ENCODE measurements at regions not wholly inside any gene's neighbourhood (a gene's known extent, or its start where the extent isn't known, plus 50 kb on each side); places are given as distances from the start of the nearest gene placed in this dataset.
"Not testable (repeated sequence)": the region's sequence is repeated elsewhere in the genome, so short reads cannot be mapped to it uniquely, and the experiment has no call there.

DNA sequence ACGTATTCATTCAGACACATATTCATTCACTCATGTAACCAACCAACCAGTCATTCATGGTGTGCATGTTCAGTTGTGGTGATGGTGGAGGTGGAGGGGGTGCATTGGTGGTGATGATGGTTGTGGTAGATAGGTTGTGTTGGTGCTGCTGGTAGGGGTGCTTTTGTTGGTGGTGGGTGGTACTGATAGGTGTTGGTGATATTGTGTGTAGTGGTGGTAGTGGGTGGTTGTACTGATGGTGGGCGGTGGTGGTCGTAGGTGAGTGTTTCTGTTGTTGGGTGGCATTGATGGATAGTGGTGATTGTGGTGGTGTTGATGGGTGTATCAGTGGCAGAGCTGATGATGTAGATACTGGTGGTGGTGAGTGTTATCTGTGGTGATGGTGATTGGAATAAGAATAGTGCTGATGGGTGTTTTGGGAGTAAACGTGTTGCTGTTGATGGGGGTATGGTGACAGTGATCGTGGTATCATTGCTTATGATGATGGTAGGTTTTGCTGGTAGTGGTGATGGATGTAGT is 59.8 kb upstream of the SHB start:
- Mint-ChIP-seq H3K36me3 (no peaks in the 10 kb centered on the region), H3K27me3 (peaks cover 15% of the 10 kb centered on the region), H3K4me3 (no peak overlapping the region), H3K9me3 (no peaks in the 10 kb centered on the region), H3K4me1 (ENCODE audit: unreplicated experiment) (no peaks in the 10 kb centered on the region), H3K27ac (no peak overlapping the region)
- no peak for DNase-seq (ENCODE audit: extremely low spot score, unreplicated experiment)
- TF ChIP-seq, protein P1, sequence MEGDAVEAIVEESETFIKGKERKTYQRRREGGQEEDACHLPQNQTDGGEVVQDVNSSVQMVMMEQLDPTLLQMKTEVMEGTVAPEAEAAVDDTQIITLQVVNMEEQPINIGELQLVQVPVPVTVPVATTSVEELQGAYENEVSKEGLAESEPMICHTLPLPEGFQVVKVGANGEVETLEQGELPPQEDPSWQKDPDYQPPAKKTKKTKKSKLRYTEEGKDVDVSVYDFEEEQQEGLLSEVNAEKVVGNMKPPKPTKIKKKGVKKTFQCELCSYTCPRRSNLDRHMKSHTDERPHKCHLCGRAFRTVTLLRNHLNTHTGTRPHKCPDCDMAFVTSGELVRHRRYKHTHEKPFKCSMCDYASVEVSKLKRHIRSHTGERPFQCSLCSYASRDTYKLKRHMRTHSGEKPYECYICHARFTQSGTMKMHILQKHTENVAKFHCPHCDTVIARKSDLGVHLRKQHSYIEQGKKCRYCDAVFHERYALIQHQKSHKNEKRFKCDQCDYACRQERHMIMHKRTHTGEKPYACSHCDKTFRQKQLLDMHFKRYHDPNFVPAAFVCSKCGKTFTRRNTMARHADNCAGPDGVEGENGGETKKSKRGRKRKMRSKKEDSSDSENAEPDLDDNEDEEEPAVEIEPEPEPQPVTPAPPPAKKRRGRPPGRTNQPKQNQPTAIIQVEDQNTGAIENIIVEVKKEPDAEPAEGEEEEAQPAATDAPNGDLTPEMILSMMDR (conservative IDR thresholded peaks at IDR 0.05): no peak

DNA sequence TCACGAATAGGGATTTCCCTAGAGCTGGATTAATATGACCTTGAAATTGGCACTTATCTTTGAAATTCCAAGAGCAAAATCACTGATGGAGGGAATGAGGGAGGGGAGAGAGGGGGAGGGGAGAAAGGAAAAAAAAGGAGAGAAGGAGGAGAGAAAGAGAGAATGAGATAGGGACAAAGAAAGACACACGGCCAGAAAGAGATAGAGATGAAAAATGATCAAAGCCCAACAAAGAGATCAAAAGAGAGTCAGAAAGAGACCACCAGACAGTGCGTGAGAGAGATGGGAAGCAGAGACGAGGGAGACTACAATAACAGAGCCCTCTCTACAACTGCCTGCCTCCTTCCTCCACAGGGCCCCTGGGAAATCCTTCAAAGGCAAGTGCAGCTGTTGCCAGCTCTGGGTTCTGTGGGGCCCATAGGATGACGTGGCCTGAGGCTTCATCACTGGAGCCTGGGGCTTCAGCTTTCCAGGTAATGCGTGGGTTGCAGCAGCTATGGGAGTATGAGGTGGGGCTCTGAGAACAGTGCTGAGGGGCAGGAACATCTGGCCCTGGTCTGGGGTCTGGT is 58.3 kb upstream of the SHB start:
- Mint-ChIP-seq H3K27ac (no peak overlapping the region), H3K4me3 (no peak overlapping the region), H3K36me3 (no peaks in the 10 kb centered on the region), H3K9me3 (no peaks in the 10 kb centered on the region), H3K27me3 (peaks cover 11% of the 10 kb centered on the region), H3K4me1 (ENCODE audit: unreplicated experiment) (no peaks in the 10 kb centered on the region)
- DNase-seq (ENCODE audit: extremely low spot score, unreplicated experiment): no peak
- TF ChIP-seq, protein P1 (conservative IDR thresholded peaks at IDR 0.05): no peak

DNA sequence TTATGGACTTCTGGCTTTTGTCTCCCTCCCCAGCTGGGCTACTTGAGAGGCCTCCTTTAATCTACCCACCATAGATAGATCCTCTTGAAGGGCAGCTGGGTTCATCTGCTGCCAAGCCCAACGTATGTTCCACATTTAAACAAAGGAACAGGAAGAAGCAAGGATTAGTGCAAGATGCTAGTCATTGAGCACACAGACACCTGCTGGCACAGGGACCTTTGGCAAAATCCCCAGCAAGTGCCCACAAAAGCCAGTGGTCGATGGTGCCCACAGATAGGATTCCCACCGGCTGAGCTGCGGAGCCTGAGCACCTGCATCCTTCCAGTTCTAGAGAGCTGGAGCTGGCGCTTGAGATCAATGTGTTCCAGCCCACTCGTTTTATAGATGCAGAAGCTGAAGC is 57.7 kb upstream of the SHB start:
- Mint-ChIP-seq H3K4me3 (no peak overlapping the region), H3K9me3 (no peaks in the 10 kb centered on the region), H3K4me1 (ENCODE audit: unreplicated experiment) (no peaks in the 10 kb centered on the region), H3K27me3 (peaks cover 11% of the 10 kb centered on the region), H3K27ac (no peak overlapping the region), H3K36me3 (no peaks in the 10 kb centered on the region)
- DNase-seq (ENCODE audit: extremely low spot score, unreplicated experiment): no peak
- TF ChIP-seq, protein P1 (conservative IDR thresholded peaks at IDR 0.05): no peak

DNA sequence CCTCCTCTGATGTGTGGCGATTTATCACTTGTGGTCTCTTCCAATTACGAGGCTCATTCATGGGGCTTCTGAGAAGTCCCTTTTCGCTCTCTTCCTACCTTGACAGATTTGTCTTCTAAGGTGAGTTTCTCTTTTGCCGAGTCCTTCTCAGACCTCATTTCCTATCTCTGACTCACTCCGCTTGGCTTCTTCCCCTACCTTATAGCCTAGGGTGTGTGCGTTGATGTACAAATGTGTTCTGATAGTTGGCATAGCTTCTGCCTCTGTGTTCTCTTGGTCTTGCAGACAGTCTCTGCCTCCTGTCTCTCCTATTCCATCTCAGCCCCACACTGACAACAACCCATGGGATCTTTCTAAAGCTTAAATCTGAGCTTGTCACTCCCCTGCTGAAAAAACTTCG is 56.9 kb upstream of the SHB start:
- H3K4me1 Mint-ChIP-seq (ENCODE audit: unreplicated experiment): no peaks in the 10 kb centered on the region
- H3K4me3 Mint-ChIP-seq: no peak overlapping the region
- H3K9me3 Mint-ChIP-seq: no peaks in the 10 kb centered on the region
- no peak overlapping the region for H3K27ac Mint-ChIP-seq
- no peaks in the 10 kb centered on the region for H3K36me3 Mint-ChIP-seq
- H3K27me3 Mint-ChIP-seq: peaks cover 11% of the 10 kb centered on the region
- no peak for DNase-seq (ENCODE audit: extremely low spot score, unreplicated experiment)
- TF ChIP-seq, protein P1 (conservative IDR thresholded peaks at IDR 0.05): no peak

DNA sequence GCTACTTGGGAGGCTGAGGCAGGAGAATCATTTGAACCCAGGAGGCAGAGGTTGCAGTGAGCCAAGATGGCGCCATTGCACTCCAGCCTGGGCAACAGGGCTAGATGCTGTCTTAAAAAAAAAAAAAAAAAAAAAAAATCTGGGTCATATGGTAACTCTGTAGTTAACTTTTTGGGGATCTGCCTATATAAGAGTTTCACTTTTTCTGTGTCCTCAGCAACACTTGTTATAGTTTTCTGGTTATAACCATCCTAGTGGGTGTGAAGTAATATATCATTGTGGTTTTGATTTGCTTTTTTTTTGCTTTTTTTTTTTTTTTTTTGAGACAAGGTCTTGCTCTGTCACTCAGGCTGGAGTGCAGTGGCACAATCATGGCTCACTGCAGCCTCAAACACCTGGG is 54.3 kb upstream of the SHB start:
- not testable (repeated sequence) for DNase-seq (ENCODE audit: extremely low spot score, unreplicated experiment); H3K27ac Mint-ChIP-seq; H3K4me3 Mint-ChIP-seq; H3K36me3 Mint-ChIP-seq; H3K9me3 Mint-ChIP-seq; H3K4me1 Mint-ChIP-seq (ENCODE audit: unreplicated experiment)
- peaks cover 11% of the 10 kb centered on the region for H3K27me3 Mint-ChIP-seq

DNA sequence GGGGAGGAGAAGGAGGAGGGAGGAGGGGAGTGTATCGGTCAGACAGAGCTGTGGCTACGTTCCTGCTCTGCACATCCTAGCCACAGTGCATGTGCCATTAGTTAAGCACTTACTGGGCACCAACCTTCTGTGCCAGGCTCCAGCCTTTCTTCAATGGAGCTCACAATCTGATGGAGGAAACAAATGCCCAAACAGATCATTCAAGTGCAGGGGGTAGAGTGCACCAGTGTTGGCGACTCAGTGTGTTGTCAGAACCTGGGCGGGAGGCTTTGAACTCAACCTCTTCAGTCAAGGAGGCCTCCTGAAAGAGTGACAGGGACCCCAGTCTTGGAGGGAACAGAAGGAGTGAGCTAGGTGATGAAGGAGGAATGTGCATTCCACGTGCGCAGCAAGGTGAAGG is 51.9 kb upstream of the SHB start:
- Mint-ChIP-seq H3K4me1 (ENCODE audit: unreplicated experiment) (peaks cover 4% of the 10 kb centered on the region), H3K27ac (no peak overlapping the region), H3K27me3 (peaks cover 10% of the 10 kb centered on the region), H3K4me3 (no peak overlapping the region), H3K36me3 (no peaks in the 10 kb centered on the region), H3K9me3 (no peaks in the 10 kb centered on the region)
- TF ChIP-seq, protein P1 (conservative IDR thresholded peaks at IDR 0.05): no peak
- DNase-seq (ENCODE audit: extremely low spot score, unreplicated experiment): peak; percentile 34

All from type B pancreatic cell (in vitro differentiated cells).